Ectodermal cell (in vitro differentiated cells): ENCODE measurements at regions not wholly inside any gene's neighbourhood (a gene's known extent, or its start where the extent isn't known, plus 50 kb on each side); places are given as distances from the start of the nearest gene placed in this dataset.

Experiments
- H3K27ac ChIP-seq: 2 replicates; pipeline ENCODE4 v1.7.0; 2013; ENCODE audit warnings: mild to moderate bottlenecking, low read depth, low read length; ENCODE audit not compliant: insufficient read depth, poor library complexity, severe bottlenecking
- H3K27me3 ChIP-seq: 2 replicates; pipeline ENCODE4 v1.7.0; 2013; ENCODE audit warnings: mild to moderate bottlenecking, low read length; ENCODE audit not compliant: insufficient read depth, control insufficient read depth, poor library complexity, severe bottlenecking
- H3K36me3 ChIP-seq: one replicate; pipeline ENCODE4 v1.7.0; 2013; ENCODE audit warnings: low read length; ENCODE audit not compliant: control insufficient read depth, insufficient read depth
- H3K4me1 ChIP-seq: one replicate; pipeline ENCODE4 v1.7.0; 2013; ENCODE audit warnings: low read length; ENCODE audit not compliant: control insufficient read depth, insufficient read depth
- H3K4me3 ChIP-seq: 2 replicates; pipeline ENCODE4 v1.7.0; 2013; ENCODE audit warnings: low read depth, low read length, control low read depth; ENCODE audit not compliant: insufficient read depth
- H3K9me3 ChIP-seq: 2 replicates; pipeline ENCODE4 v1.7.0; 2013; ENCODE audit warnings: mild to moderate bottlenecking, low read length, moderate library complexity; ENCODE audit not compliant: control insufficient read depth
- WGBS, 2 experiments: methylation state at CpG; one replicate each; pipeline ENCODE4 v1.1.7; 2013; ENCODE audit warnings: missing lambda C conversion rate in 2 of 2; 5-methylcytosine and 5-hydroxymethylcytosine counted together

- Histone ChIP-seq H3K36me3 (no peaks in the 10 kb centered on the region), H3K4me3 (no peak overlapping the region), H3K27me3 (no peaks in the 10 kb centered on the region), H3K9me3 (no peaks in the 10 kb centered on the region), H3K4me1 (no peaks in the 10 kb centered on the region), H3K27ac (no peak overlapping the region)
- WGBS, 2 experiments = 77 to 78% methylated on average over 1 of the region's 1 CpG
Observed at GRCh38 chr6:120852293-120852849, 481.9 kb downstream of the TBC1D32 start.

- Histone ChIP-seq H3K4me3 (no peak overlapping the region), H3K27ac (no peak overlapping the region), H3K27me3 (no peaks in the 10 kb centered on the region), H3K9me3 (no peaks in the 10 kb centered on the region), H3K4me1 (no peaks in the 10 kb centered on the region), H3K36me3 (no peaks in the 10 kb centered on the region)
- 69 to 81% methylated on average over 2 of the region's 2 CpGs for WGBS, 2 experiments
Observed at GRCh38 chr6:120826253-120826652, 508.0 kb downstream of the TBC1D32 start.

GRCh38 chr6:120816794-120817193 is 517.5 kb downstream of the TBC1D32 start:
- H3K4me1 ChIP-seq = no peaks in the 10 kb centered on the region
- H3K27me3 ChIP-seq = no peaks in the 10 kb centered on the region
- no peaks in the 10 kb centered on the region for H3K9me3 ChIP-seq
- H3K4me3 ChIP-seq = no peak overlapping the region
- H3K27ac ChIP-seq = no peak overlapping the region
- H3K36me3 ChIP-seq = no peaks in the 10 kb centered on the region

GRCh38 chr6:120805276-120805675 is 529.0 kb downstream of the TBC1D32 start:
- no peaks in the 10 kb centered on the region for H3K27me3 ChIP-seq
- H3K4me3 ChIP-seq = no peak overlapping the region
- H3K27ac ChIP-seq = no peak overlapping the region
- WGBS, 2 experiments = 92 to 94% methylated on average over 3 of the region's 3 CpGs
- no peaks in the 10 kb centered on the region for H3K9me3 ChIP-seq
- no peaks in the 10 kb centered on the region for H3K36me3 ChIP-seq
- H3K4me1 ChIP-seq = no peaks in the 10 kb centered on the region

DNA sequence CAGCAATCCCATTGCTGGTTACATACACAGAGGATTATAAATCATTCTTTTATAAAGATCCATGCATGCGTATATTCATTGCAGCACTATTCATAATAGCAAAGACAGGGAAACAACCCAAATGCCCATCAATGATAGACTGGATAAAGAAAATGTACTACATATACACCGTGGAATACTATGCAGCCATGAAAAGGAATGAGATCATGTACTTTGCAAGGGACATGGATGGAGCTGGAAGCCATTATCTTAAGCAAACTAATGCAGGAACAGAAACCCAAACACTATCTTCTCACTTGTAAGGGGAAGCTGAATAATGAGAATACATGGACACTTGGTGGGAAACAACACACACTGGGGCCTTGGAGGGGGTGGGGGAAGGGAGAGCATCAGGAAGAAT is 529.7 kb downstream of the TBC1D32 start:
- Histone ChIP-seq H3K27ac (no peak overlapping the region), H3K36me3 (no peaks in the 10 kb centered on the region), H3K9me3 (no peaks in the 10 kb centered on the region), H3K4me1 (no peaks in the 10 kb centered on the region), H3K27me3 (no peaks in the 10 kb centered on the region), H3K4me3 (no peak overlapping the region)
- 81 to 100% methylated on average over 2 of the region's 2 CpGs for WGBS, 2 experiments

GRCh38 chr6:120786682-120787081 is 547.6 kb downstream of the TBC1D32 start:
- Histone ChIP-seq H3K27ac (no peak overlapping the region), H3K4me1 (no peaks in the 10 kb centered on the region), H3K4me3 (no peak overlapping the region), H3K27me3 (no peaks in the 10 kb centered on the region), H3K36me3 (no peaks in the 10 kb centered on the region), H3K9me3 (no peaks in the 10 kb centered on the region)
- 95% methylated on average over 10 of the region's 10 CpGs for WGBS, 2 experiments

DNA sequence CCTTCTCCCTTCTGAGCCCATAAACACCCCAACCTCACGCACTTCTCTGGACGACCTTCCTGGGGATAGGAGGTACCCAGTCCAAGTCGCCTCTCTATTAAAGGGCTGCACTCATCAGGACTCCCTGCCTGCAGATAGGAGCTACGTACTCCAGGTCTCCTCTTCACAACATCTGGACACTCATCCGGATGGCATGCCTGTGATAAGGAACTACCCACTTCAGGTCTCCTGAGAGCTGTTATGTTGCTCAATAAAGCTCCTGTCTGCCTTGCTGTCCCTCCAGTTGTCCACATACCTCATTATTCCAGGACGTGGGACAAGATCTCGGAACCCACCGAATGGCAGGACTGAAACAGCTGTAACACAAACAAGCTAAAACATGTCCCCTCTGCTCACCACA is 548.0 kb downstream of the TBC1D32 start:
- Histone ChIP-seq H3K36me3 (no peaks in the 10 kb centered on the region), H3K4me3 (no peak overlapping the region), H3K27me3 (no peaks in the 10 kb centered on the region), H3K9me3 (no peaks in the 10 kb centered on the region), H3K4me1 (no peaks in the 10 kb centered on the region), H3K27ac (no peak overlapping the region)
- 95 to 96% methylated on average over 8 of the region's 8 CpGs for WGBS, 2 experiments

DNA sequence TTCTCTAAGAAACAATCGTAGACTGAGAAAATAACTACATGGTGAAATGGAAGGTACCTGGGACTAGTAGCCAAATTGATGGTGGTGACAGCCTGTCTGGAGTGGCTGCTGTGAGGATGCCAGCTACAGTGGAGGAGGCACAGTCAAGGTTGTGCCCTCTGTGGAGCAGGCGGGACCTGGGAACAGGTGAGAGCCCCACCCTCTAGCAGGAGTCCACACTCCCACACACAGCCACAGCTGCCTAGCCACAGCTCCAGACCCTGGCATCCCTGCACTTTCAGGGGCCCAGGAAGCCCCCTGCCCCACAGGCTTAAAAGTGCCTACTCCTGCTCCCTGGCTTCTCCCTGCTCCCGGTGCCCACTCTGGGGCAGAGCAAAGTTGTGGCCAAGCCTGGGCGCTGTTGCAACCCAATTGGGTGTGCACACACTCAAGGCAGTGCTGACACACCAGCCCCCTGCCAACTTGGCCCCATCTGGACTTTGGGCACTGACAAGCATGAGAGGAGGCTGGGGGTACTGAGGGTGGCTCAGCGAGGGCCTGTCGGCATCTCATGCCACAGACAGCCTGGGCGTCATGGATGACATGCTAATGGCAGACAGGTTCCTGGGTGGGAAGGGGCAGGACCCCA is 548.7 kb downstream of the TBC1D32 start:
- Histone ChIP-seq H3K36me3 (no peaks in the 10 kb centered on the region), H3K4me3 (no peak overlapping the region), H3K4me1 (no peaks in the 10 kb centered on the region), H3K9me3 (no peaks in the 10 kb centered on the region), H3K27ac (no peak overlapping the region), H3K27me3 (no peaks in the 10 kb centered on the region)
- 92 to 96% methylated on average over 7 of the region's 7 CpGs for WGBS, 2 experiments

DNA sequence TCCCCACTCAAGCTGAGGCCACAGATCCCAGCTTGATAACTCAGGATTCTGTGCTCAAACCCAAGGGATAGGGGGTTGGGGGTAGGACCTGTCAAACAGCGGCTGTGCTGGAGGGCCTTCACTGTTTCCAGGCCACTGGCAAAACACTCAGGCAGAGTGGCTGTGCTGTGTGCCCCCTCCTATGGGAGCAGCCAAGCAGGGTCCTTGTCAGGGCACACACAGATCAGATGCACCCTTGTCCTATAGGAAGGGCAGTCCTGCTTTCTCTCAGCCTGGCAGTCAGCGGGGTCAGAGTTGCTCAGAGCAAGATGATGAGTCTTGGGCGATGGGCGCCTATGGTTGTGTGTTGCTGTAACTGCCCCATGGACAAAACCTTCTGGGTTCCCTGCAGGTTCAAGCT is 554.8 kb downstream of the TBC1D32 start:
- no peaks in the 10 kb centered on the region for H3K36me3 ChIP-seq
- H3K27ac ChIP-seq = no peak overlapping the region
- H3K27me3 ChIP-seq = no peaks in the 10 kb centered on the region
- H3K9me3 ChIP-seq = peaks cover 2% of the 10 kb centered on the region
- no peaks in the 10 kb centered on the region for H3K4me1 ChIP-seq
- H3K4me3 ChIP-seq = no peak overlapping the region
- 94 to 95% methylated on average over 4 of the region's 4 CpGs for WGBS, 2 experiments

GRCh38 chr6:120775698-120776097 is 558.6 kb downstream of the TBC1D32 start:
- Histone ChIP-seq H3K27me3 (no peaks in the 10 kb centered on the region), H3K4me1 (no peaks in the 10 kb centered on the region), H3K4me3 (no peak overlapping the region), H3K9me3 (peaks cover 2% of the 10 kb centered on the region), H3K36me3 (no peaks in the 10 kb centered on the region), H3K27ac (no peak overlapping the region)
- 95 to 97% methylated on average over 3 of the region's 3 CpGs for WGBS, 2 experiments

GRCh38 chr6:120774275-120774674 is 560.0 kb downstream of the TBC1D32 start:
- 94 to 100% methylated on average over 1 of the region's 1 CpG for WGBS, 2 experiments
- Histone ChIP-seq H3K27ac (no peak overlapping the region), H3K36me3 (no peaks in the 10 kb centered on the region), H3K4me3 (no peak overlapping the region), H3K4me1 (no peaks in the 10 kb centered on the region), H3K9me3 (peaks cover 2% of the 10 kb centered on the region), H3K27me3 (no peaks in the 10 kb centered on the region)
